Esophagus squamous epithelium (tissue), 4 donors: ENCODE measurements at regions not wholly inside any gene's neighbourhood (a gene's known extent, or its start where the extent isn't known, plus 50 kb on each side); places are given as distances from the start of the nearest gene placed in this dataset.

Experiments
- POLR2A ChIP-seq, 4 donors: fragments of 450-650 bp; IDR thresholded peaks; one replicate each; pipeline ENCODE4 v1.6.1; 2017; ENCODE audit warnings: antibody characterized with exemption in 4 of 4, mild to moderate bottlenecking in 4 of 4, moderate library complexity in 3 of 4
- TF ChIP-seq, protein P1 (sequence below), 6 experiments: fragments of 450-650 bp in 4 of 6; fragments of 200-600 bp in 2 of 6; sonication (generic) in 2 of 6; IDR thresholded peaks; one replicate each; pipeline ENCODE4 v1.5.1; 2016 to 2019; ENCODE audit warnings: antibody characterized with exemption in 6 of 6, mild to moderate bottlenecking in 4 of 6, moderate library complexity in 4 of 6

GRCh38 chr1:29460694-29461093 is 224.4 kb downstream of the PTPRU start:
- TF ChIP-seq, protein P1, sequence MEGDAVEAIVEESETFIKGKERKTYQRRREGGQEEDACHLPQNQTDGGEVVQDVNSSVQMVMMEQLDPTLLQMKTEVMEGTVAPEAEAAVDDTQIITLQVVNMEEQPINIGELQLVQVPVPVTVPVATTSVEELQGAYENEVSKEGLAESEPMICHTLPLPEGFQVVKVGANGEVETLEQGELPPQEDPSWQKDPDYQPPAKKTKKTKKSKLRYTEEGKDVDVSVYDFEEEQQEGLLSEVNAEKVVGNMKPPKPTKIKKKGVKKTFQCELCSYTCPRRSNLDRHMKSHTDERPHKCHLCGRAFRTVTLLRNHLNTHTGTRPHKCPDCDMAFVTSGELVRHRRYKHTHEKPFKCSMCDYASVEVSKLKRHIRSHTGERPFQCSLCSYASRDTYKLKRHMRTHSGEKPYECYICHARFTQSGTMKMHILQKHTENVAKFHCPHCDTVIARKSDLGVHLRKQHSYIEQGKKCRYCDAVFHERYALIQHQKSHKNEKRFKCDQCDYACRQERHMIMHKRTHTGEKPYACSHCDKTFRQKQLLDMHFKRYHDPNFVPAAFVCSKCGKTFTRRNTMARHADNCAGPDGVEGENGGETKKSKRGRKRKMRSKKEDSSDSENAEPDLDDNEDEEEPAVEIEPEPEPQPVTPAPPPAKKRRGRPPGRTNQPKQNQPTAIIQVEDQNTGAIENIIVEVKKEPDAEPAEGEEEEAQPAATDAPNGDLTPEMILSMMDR (IDR thresholded peaks at IDR 0.05) = no peak
- TF ChIP-seq POLR2A (IDR thresholded peaks at IDR 0.05) = no peak
